ENCODE measurements at regions not wholly inside any gene's neighbourhood (a gene's known extent, or its start where the extent isn't known, plus 50 kb on each side); places are given as distances from the start of the nearest gene placed in this dataset.

GRCh38 chr18:10030816-10031541 is 117.2 kb downstream of the VAPA start:
- TF ChIP-seq CTCF (optimal IDR thresholded peaks at IDR 0.05 in 1 of 3, IDR thresholded peaks at IDR 0.05 in 1 of 3, conservative IDR thresholded peaks at IDR 0.05 in 1 of 3; ENCODE audit: extremely low read depth in 1 of 3, insufficient read depth in 2 of 3, low read length in 3 of 3) (no peak), EZH2 (IDR thresholded peaks at IDR 0.05; ENCODE audit: low read length) (no peak)
- no peak overlapping the region for H3K9ac ChIP-seq (ENCODE audit: control insufficient read depth, extremely low read depth, insufficient read depth, low read length)
- H3K79me2 ChIP-seq (ENCODE audit: control insufficient read depth, insufficient read depth, low read length): no peaks in the 10 kb centered on the region
- H3K4me1 ChIP-seq (ENCODE audit: control insufficient read depth, extremely low read depth, insufficient read depth, low read length): peaks cover 15% of the 10 kb centered on the region
- H3K4me3 ChIP-seq (ENCODE audit: control insufficient read depth in 2 of 3, extremely low read depth in 1 of 3, insufficient read depth in 2 of 3, low read depth in 1 of 3, low read length in 3 of 3): no peak overlapping the region
- H3K36me3 ChIP-seq (ENCODE audit: control insufficient read depth in 2 of 2, extremely low read depth in 1 of 2, insufficient read depth in 2 of 2, low read length in 2 of 2): no peaks in the 10 kb centered on the region
- H3K4me2 ChIP-seq (ENCODE audit: control insufficient read depth, extremely low read depth, insufficient read depth, low read depth, low read length): no peak overlapping the region
- no peak for FAIRE-seq
- no peaks in the 10 kb centered on the region for H3K9me3 ChIP-seq (ENCODE audit: control insufficient read depth, low read depth, low read length)
- H3K9me1 ChIP-seq (ENCODE audit: control insufficient read depth, extremely low read depth, insufficient read depth, low read length): no peaks in the 10 kb centered on the region
- no peaks in the 10 kb centered on the region for H4K20me1 ChIP-seq (ENCODE audit: control insufficient read depth, extremely low read depth, insufficient read depth, low read length)
- H3K27me3 ChIP-seq (ENCODE audit: control insufficient read depth, extremely low read depth, insufficient read depth, low read length): no peaks in the 10 kb centered on the region
- no peak overlapping the region for H2AFZ ChIP-seq (ENCODE audit: control insufficient read depth, low read length)
- no peak for DNase-seq (ENCODE audit: low read depth, low spot score)
- H3K27ac ChIP-seq (ENCODE audit: control insufficient read depth, insufficient read depth, low read length): no peak overlapping the region
- dilution Hi-C loops (cut with MboI; ENCODE audit: extremely low pct_ligation_motif_present, low sequenced_read_pairs): no loop called here

- no peak for DNase-seq (ENCODE audit: low read depth, low spot score)
- H3K4me1 ChIP-seq (ENCODE audit: control insufficient read depth, extremely low read depth, insufficient read depth, low read length): peaks cover 24% of the 10 kb centered on the region
- no peaks in the 10 kb centered on the region for H4K20me1 ChIP-seq (ENCODE audit: control insufficient read depth, extremely low read depth, insufficient read depth, low read length)
- TF ChIP-seq CTCF (optimal IDR thresholded peaks at IDR 0.05 in 1 of 3, IDR thresholded peaks at IDR 0.05 in 1 of 3, conservative IDR thresholded peaks at IDR 0.05 in 1 of 3; ENCODE audit: extremely low read depth in 1 of 3, insufficient read depth in 2 of 3, low read length in 3 of 3): no peak
- no peak for TF ChIP-seq EZH2 (IDR thresholded peaks at IDR 0.05; ENCODE audit: low read length)
- no peaks in the 10 kb centered on the region for H3K36me3 ChIP-seq (ENCODE audit: control insufficient read depth in 2 of 2, extremely low read depth in 1 of 2, insufficient read depth in 2 of 2, low read length in 2 of 2)
- no peaks in the 10 kb centered on the region for H3K9me1 ChIP-seq (ENCODE audit: control insufficient read depth, extremely low read depth, insufficient read depth, low read length)
- no peak overlapping the region for H3K27ac ChIP-seq (ENCODE audit: control insufficient read depth, insufficient read depth, low read length)
- dilution Hi-C loops (cut with MboI; ENCODE audit: extremely low pct_ligation_motif_present, low sequenced_read_pairs): no loop called here
- FAIRE-seq: no peak
- no peaks in the 10 kb centered on the region for H3K27me3 ChIP-seq (ENCODE audit: control insufficient read depth, extremely low read depth, insufficient read depth, low read length)
- H2AFZ ChIP-seq (ENCODE audit: control insufficient read depth, low read length): no peak overlapping the region
- H3K9ac ChIP-seq (ENCODE audit: control insufficient read depth, extremely low read depth, insufficient read depth, low read length): no peak overlapping the region
- no peak overlapping the region for H3K4me2 ChIP-seq (ENCODE audit: control insufficient read depth, extremely low read depth, insufficient read depth, low read depth, low read length)
- no peaks in the 10 kb centered on the region for H3K79me2 ChIP-seq (ENCODE audit: control insufficient read depth, insufficient read depth, low read length)
- no peak overlapping the region for H3K4me3 ChIP-seq (ENCODE audit: control insufficient read depth in 2 of 3, extremely low read depth in 1 of 3, insufficient read depth in 2 of 3, low read depth in 1 of 3, low read length in 3 of 3)
- no peaks in the 10 kb centered on the region for H3K9me3 ChIP-seq (ENCODE audit: control insufficient read depth, low read depth, low read length)
Measured at GRCh38 chr18:10032331-10033015, 118.7 kb downstream of the VAPA start.

Measured in keratinocyte (primary cell).